MCF 10A (cell line): ENCODE measurements at regions not wholly inside any gene's neighbourhood (a gene's known extent, or its start where the extent isn't known, plus 50 kb on each side); places are given as distances from the start of the nearest gene placed in this dataset.
"Not testable (repeated sequence)": the region's sequence is repeated elsewhere in the genome, so short reads cannot be mapped to it uniquely, and the experiment has no call there.

ENCODE experiments used
- BruUV-seq: library from RNA; stranded (reverse); fragments of 400-500 nt; replicated peaks from 2 replicates; lab custom pipeline; 2021; lab: Mats Ljungman, UMichigan
- CTCF ChIA-PET: fragments of 300-600 bp; sonication (Branson Sonifier 250); formaldehyde crosslinking; extraction: SDS; loops from one replicate; lab custom pipeline; 2021; ENCODE audit warnings: antibody characterized with exemption, inconsistent platforms; lab: Yijun Ruan, JAX
- POLR2A ChIA-PET: fragments of 300-600, 350-650 bp; sonication (Branson Sonifier 250); formaldehyde crosslinking; extraction: SDS; loops from one replicate; lab custom pipeline; 2020; ENCODE audit warnings: antibody characterized with exemption, inconsistent platforms; lab: Yijun Ruan, JAX
- DNase-seq: peaks from one replicate; pipeline ENCODE4 v3.0.0-alpha.2; 2018; ENCODE audit not compliant: unreplicated experiment
- H3K27ac Mint-ChIP-seq: one replicate; pipeline ENCODE4 v1.8.0; 2022; ENCODE audit warnings: mild to moderate bottlenecking, low read depth, mixed read lengths; ENCODE audit not compliant: unreplicated experiment
- H3K27me3 Mint-ChIP-seq: one replicate; pipeline ENCODE4 v1.8.0; 2022; ENCODE audit warnings: mixed read lengths; ENCODE audit not compliant: insufficient read depth, unreplicated experiment
- H3K36me3 Mint-ChIP-seq: one replicate; pipeline ENCODE4 v1.8.0; 2022; ENCODE audit warnings: mild to moderate bottlenecking, moderate library complexity, mixed read lengths; ENCODE audit not compliant: insufficient read depth, unreplicated experiment
- H3K4me1 Mint-ChIP-seq: one replicate; pipeline ENCODE4 v1.8.0; 2022; ENCODE audit warnings: mixed read lengths; ENCODE audit not compliant: insufficient read depth, unreplicated experiment
- H3K4me3 Mint-ChIP-seq: one replicate; pipeline ENCODE4 v1.8.0; 2022; ENCODE audit warnings: mild to moderate bottlenecking, moderate library complexity, mixed read lengths; ENCODE audit not compliant: unreplicated experiment
- H3K9me3 Mint-ChIP-seq: one replicate; pipeline ENCODE4 v1.8.0; 2022; ENCODE audit warnings: mixed read lengths; ENCODE audit not compliant: unreplicated experiment
- CTCF ChIP-seq: fragments of 200-600 bp; IDR thresholded peaks from one replicate; pipeline ENCODE4 v1.8.0; 2022; ENCODE audit warnings: antibody characterized with exemption, mild to moderate bottlenecking; ENCODE audit not compliant: unreplicated experiment
- intact Hi-C: fragments of 100-400 bp; cut with micrococcal nuclease; formaldehyde crosslinking; loops from 2 replicates; pipeline ENCODE4 v1.14.1; 2022

- TF ChIP-seq CTCF = no peak
- Mint-ChIP-seq H3K4me1 (peaks cover 9% of the 10 kb centered on the region), H3K4me3 (no peak overlapping the region), H3K9me3 (peaks cover 9% of the 10 kb centered on the region), H3K27me3 (no peaks in the 10 kb centered on the region), H3K27ac (no peak overlapping the region), H3K36me3 (no peaks in the 10 kb centered on the region)
- peak; percentile 2 for DNase-seq
- BruUV-seq = no TSS peak
- intact Hi-C loops = no loop called here
- POLR2A ChIA-PET = interaction anchor here (0.7 kb wide), 1 partner anchor 18 kb away, joined by 3 read pairs; no protein-coding TSS in a partner anchor
- CTCF ChIA-PET = no interaction called here
These were observed 261.5 kb downstream of the MYCN start for GRCh38 chr2:16201848-16202247.

GRCh38 chr2:16200554-16201193 lies 260.3 kb downstream of the MYCN start:
- POLR2A ChIA-PET = no interaction called here
- TF ChIP-seq CTCF = no peak
- BruUV-seq = no TSS peak
- Mint-ChIP-seq H3K27me3 (no peaks in the 10 kb centered on the region), H3K36me3 (no peaks in the 10 kb centered on the region), H3K27ac (no peak overlapping the region), H3K4me1 (peaks cover 9% of the 10 kb centered on the region), H3K9me3 (peaks cover 9% of the 10 kb centered on the region), H3K4me3 (no peak overlapping the region)
- CTCF ChIA-PET = interaction anchor here (0.6 kb wide), 1 partner anchor 628 kb away, joined by 3 read pairs; no protein-coding TSS in a partner anchor
- no peak for DNase-seq
- intact Hi-C loops = no loop called here

GRCh38 chr2:16199882-16200553 lies 259.7 kb downstream of the MYCN start:
- POLR2A ChIA-PET = no interaction called here
- Mint-ChIP-seq H3K9me3 (peaks cover 9% of the 10 kb centered on the region), H3K27me3 (no peaks in the 10 kb centered on the region), H3K36me3 (no peaks in the 10 kb centered on the region), H3K4me3 (no peak overlapping the region), H3K27ac (no peak overlapping the region), H3K4me1 (peaks cover 9% of the 10 kb centered on the region)
- no peak for TF ChIP-seq CTCF
- BruUV-seq = no TSS peak
- CTCF ChIA-PET = interaction anchor here (0.6 kb wide), 1 partner anchor 628 kb away, joined by 3 read pairs; no protein-coding TSS in a partner anchor
- intact Hi-C loops = no loop called here
- DNase-seq = no peak

- CTCF ChIA-PET = interaction anchor here (0.6 kb wide), 1 partner anchor 19 kb away, joined by 3 read pairs; no protein-coding TSS in a partner anchor
- intact Hi-C loops = not testable (repeated sequence)
These were observed 258.9 kb downstream of the MYCN start for GRCh38 chr2:16199241-16199640.

More at GRCh38 chr2:16199241-16199640, 258.9 kb downstream of the MYCN start:
- H3K36me3 Mint-ChIP-seq, H3K27ac Mint-ChIP-seq, H3K9me3 Mint-ChIP-seq, POLR2A ChIA-PET, BruUV-seq, H3K4me1 Mint-ChIP-seq, H3K27me3 Mint-ChIP-seq, H3K4me3 Mint-ChIP-seq, DNase-seq: not testable (repeated sequence)
